ENCODE measurements at regions not wholly inside any gene's neighbourhood (a gene's known extent, or its start where the extent isn't known, plus 50 kb on each side); places are given as distances from the start of the nearest gene placed in this dataset.

DNA sequence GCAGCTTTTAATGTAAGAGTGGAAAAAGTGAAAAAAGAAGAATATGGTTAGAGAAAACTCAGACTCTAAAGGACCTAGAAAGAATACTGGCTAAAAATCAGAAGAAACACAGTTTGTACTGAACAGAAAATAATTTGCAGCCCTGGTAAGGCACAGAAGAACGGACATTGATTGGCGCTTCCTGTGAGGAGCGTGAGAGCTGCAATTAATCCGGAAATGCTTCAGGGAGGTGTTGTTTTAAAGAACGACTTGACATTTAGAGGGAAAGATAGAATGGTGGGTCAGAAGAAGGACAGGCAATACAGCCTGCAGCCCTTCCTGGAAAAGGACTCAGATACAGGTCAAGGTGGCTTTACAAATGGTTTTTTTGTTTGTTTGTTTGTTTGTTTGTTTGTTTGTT lies 151.3 kb upstream of the TSC22D2 start:
- no peak overlapping the region for H3K9ac ChIP-seq (ENCODE audit: low read length)
- H3K79me2 ChIP-seq (ENCODE audit: insufficient read depth, low read length) = no peaks in the 10 kb centered on the region
- H3K4me1 ChIP-seq (ENCODE audit: control insufficient read depth in 1 of 2, insufficient read depth in 2 of 2, low read length in 2 of 2) = no peaks in the 10 kb centered on the region
- no peaks in the 10 kb centered on the region for H3K9me3 ChIP-seq (ENCODE audit: control insufficient read depth in 1 of 2, insufficient read depth in 1 of 2, low read depth in 1 of 2, low read length in 2 of 2)
- no peak overlapping the region for H3K4me3 ChIP-seq (replicated peaks in 1 of 2; ENCODE audit: low read depth in 1 of 2, low read length in 2 of 2)
- no peaks in the 10 kb centered on the region for H4K20me1 ChIP-seq (ENCODE audit: insufficient read depth)
- H3K9me2 ChIP-seq (ENCODE audit: insufficient read depth) = no peaks in the 10 kb centered on the region
- BruUV-seq (replicated peaks) = no TSS peak
- ChIA-PET POLR2A (no interaction called here), RAD21 (ENCODE audit: low non-redundant PET in 1 of 2, low total read pairs in 2 of 2, uncharacterized antibody in 2 of 2, unreplicated experiment in 2 of 2) (no interaction called here), CTCF (no interaction called here)
- no peak overlapping the region for H2AFZ ChIP-seq (ENCODE audit: low read depth, low read length, poor library complexity, severe bottlenecking)
- intact Hi-C loops (cut with micrococcal nuclease) = no loop called here
- DNase-seq (ENCODE audit: low read depth, low spot score) = no peak
- TF ChIP-seq EZH2phosphoT487 (IDR thresholded peaks at IDR 0.05; ENCODE audit: borderline replicate concordance) (no peak), SIN3A (IDR thresholded peaks at IDR 0.05; ENCODE audit: low read depth) (no peak), SRF (IDR thresholded peaks at IDR 0.05; ENCODE audit: low read depth) (no peak)
- TF ChIP-seq, protein P1, sequence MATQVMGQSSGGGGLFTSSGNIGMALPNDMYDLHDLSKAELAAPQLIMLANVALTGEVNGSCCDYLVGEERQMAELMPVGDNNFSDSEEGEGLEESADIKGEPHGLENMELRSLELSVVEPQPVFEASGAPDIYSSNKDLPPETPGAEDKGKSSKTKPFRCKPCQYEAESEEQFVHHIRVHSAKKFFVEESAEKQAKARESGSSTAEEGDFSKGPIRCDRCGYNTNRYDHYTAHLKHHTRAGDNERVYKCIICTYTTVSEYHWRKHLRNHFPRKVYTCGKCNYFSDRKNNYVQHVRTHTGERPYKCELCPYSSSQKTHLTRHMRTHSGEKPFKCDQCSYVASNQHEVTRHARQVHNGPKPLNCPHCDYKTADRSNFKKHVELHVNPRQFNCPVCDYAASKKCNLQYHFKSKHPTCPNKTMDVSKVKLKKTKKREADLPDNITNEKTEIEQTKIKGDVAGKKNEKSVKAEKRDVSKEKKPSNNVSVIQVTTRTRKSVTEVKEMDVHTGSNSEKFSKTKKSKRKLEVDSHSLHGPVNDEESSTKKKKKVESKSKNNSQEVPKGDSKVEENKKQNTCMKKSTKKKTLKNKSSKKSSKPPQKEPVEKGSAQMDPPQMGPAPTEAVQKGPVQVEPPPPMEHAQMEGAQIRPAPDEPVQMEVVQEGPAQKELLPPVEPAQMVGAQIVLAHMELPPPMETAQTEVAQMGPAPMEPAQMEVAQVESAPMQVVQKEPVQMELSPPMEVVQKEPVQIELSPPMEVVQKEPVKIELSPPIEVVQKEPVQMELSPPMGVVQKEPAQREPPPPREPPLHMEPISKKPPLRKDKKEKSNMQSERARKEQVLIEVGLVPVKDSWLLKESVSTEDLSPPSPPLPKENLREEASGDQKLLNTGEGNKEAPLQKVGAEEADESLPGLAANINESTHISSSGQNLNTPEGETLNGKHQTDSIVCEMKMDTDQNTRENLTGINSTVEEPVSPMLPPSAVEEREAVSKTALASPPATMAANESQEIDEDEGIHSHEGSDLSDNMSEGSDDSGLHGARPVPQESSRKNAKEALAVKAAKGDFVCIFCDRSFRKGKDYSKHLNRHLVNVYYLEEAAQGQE (IDR thresholded peaks at IDR 0.05; ENCODE audit: low read depth) = no peak
- TF ChIP-seq, protein P2, sequence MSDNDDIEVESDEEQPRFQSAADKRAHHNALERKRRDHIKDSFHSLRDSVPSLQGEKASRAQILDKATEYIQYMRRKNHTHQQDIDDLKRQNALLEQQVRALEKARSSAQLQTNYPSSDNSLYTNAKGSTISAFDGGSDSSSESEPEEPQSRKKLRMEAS (IDR thresholded peaks at IDR 0.05) = no peak
- TF ChIP-seq, protein P3, sequence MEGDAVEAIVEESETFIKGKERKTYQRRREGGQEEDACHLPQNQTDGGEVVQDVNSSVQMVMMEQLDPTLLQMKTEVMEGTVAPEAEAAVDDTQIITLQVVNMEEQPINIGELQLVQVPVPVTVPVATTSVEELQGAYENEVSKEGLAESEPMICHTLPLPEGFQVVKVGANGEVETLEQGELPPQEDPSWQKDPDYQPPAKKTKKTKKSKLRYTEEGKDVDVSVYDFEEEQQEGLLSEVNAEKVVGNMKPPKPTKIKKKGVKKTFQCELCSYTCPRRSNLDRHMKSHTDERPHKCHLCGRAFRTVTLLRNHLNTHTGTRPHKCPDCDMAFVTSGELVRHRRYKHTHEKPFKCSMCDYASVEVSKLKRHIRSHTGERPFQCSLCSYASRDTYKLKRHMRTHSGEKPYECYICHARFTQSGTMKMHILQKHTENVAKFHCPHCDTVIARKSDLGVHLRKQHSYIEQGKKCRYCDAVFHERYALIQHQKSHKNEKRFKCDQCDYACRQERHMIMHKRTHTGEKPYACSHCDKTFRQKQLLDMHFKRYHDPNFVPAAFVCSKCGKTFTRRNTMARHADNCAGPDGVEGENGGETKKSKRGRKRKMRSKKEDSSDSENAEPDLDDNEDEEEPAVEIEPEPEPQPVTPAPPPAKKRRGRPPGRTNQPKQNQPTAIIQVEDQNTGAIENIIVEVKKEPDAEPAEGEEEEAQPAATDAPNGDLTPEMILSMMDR (IDR thresholded peaks at IDR 0.05 in 2 of 3, conservative IDR thresholded peaks at IDR 0.05 in 1 of 3; ENCODE audit: borderline replicate concordance in 1 of 3, insufficient read depth in 1 of 3, low read depth in 2 of 3, low read length in 2 of 3) = no peak
- no peaks in the 10 kb centered on the region for H3K36me3 ChIP-seq (ENCODE audit: control insufficient read depth in 1 of 2, insufficient read depth in 2 of 2, low read length in 2 of 2)
- H3K27ac ChIP-seq (ENCODE audit: low read depth, low read length) = no peak overlapping the region
- H3K27me3 ChIP-seq (ENCODE audit: insufficient read depth, low read length) = no peaks in the 10 kb centered on the region
- no peak for ATAC-seq
- no peak overlapping the region for H3K4me2 ChIP-seq (ENCODE audit: low read length)

Data from HCT116 (cell line).